ENCODE measurements at regions not wholly inside any gene's neighbourhood (a gene's known extent, or its start where the extent isn't known, plus 50 kb on each side); places are given as distances from the start of the nearest gene placed in this dataset.

DNA sequence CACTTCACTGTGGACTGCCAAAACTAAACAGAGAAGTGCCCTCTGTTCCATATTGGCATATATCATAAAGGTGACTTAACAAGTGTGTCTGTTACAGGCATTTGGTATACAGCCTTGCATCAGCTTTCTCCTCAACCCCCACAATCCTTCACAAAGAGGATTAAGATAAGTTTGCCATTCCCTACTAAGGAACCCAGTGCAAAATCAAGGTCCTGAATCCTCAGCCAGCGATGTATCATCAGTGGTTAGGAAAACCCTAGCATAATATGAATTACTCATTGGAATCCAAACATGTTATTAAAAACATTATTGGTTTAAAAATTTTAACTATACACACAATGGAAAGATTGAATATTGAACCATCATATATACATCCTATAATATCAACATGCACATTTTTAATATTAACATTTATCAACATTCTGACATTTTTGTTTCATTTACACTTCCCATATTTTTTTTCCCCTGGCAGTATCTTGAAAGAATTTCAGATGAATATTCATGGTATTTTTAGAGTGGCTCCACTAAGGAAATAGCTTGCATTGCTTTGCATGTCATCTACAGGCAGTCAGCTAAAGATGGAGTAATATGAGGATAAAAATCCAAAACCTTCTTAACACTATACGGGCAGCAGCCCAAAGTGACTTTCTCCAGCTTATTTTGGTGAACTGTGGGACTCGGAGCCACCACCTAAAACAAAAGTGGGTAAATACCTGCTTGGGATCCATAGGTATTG lies 215.6 kb upstream of the CHRM2 start:
- ATAC-seq: no peak
- no peaks in the 10 kb centered on the region for H3K27me3 Mint-ChIP-seq
- no peaks in the 10 kb centered on the region for H3K4me1 Mint-ChIP-seq (ENCODE audit: low read depth in 2 of 2)
- DNase-seq (ENCODE audit: low spot score): no peak
- H3K4me3 Mint-ChIP-seq: no peak overlapping the region
- H3K36me3 Mint-ChIP-seq: no peaks in the 10 kb centered on the region
- no peak overlapping the region for H3K27ac Mint-ChIP-seq
- peaks cover 33% of the 10 kb centered on the region for H3K9me3 Mint-ChIP-seq

DNA sequence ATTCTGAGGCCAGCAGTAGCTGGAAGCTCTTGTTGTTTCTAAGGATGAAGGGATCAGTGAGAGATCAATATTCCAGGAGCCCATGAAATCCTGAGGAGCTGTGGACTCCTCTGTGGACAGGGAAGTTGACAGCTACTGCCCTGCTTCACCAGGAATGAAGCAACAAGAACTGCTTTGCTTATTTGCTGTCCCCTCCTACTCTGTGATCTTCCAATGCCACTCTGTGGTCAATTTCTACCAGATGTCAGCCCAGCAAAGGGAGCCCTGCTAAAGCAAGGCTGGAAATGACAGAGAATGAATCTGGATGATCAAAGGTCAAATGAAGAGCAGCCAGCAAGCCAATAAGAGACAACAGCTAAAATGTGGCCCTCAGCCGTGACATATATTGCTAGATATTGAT lies 227.5 kb upstream of the CHRM2 start:
- Mint-ChIP-seq H3K27ac (no peak overlapping the region), H3K4me1 (ENCODE audit: low read depth in 2 of 2) (no peaks in the 10 kb centered on the region), H3K9me3 (peaks cover 17% of the 10 kb centered on the region), H3K36me3 (peaks cover 7% of the 10 kb centered on the region), H3K27me3 (no peaks in the 10 kb centered on the region), H3K4me3 (no peak overlapping the region)
- no peak for ATAC-seq
- DNase-seq (ENCODE audit: low spot score): no peak

- Mint-ChIP-seq H3K4me3 (no peak overlapping the region), H3K27ac (no peak overlapping the region), H3K4me1 (ENCODE audit: low read depth in 2 of 2) (no peaks in the 10 kb centered on the region), H3K36me3 (no peaks in the 10 kb centered on the region), H3K9me3 (peaks cover 23% of the 10 kb centered on the region), H3K27me3 (no peaks in the 10 kb centered on the region)
- DNase-seq (ENCODE audit: low spot score) (no peak), ATAC-seq (no peak)
These were observed 230.6 kb upstream of the CHRM2 start for GRCh38 chr7:136637813-136638212.

DNA sequence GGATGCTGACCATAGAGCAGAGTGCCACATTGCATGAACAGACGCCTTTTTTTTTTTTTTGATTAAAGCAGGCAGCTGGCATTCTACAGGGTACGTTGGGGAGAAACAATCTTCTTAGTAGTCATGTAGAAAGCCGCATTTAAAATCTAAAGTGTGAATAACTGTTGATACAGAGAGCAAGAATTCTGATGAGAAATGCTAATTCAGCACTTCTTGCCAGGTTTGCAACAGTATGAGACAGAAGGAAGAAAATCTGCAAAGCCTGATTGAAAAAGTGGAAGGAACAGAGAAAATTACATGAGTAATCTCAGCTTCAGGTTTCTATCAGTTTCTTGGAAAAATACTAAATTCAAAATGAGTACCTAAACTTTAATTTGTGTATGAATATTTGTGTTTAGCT lies 232.7 kb upstream of the CHRM2 start:
- H3K27me3 Mint-ChIP-seq: no peaks in the 10 kb centered on the region
- DNase-seq (ENCODE audit: low spot score) (no peak), ATAC-seq (no peak)
- H3K4me3 Mint-ChIP-seq: no peak overlapping the region
- H3K9me3 Mint-ChIP-seq: peaks cover 24% of the 10 kb centered on the region
- H3K27ac Mint-ChIP-seq: no peak overlapping the region
- H3K4me1 Mint-ChIP-seq (ENCODE audit: low read depth in 2 of 2): no peaks in the 10 kb centered on the region
- peaks cover 2% of the 10 kb centered on the region for H3K36me3 Mint-ChIP-seq

DNA sequence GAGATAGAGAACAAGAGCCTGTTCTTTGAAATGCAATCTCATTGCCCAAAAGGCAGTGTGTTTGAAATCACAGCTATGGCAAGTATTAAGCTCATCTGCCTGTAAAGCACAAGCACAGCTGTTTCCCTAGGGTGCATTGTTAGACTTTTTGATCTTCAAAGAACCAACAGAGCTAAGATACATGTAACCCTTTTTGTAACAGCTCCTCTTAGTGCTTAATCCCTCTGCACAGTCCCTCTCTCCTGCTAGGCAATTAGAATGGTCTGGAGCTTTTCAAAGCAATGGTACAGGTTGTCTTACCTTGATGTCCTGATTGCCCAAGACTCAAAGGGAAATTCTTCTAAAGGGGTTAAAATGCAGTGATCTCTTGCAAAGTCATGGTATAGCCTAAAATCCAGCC lies 249.6 kb upstream of the CHRM2 start:
- H3K36me3 Mint-ChIP-seq: peaks cover 7% of the 10 kb centered on the region
- H3K9me3 Mint-ChIP-seq: peaks cover 5% of the 10 kb centered on the region
- H3K27me3 Mint-ChIP-seq: no peaks in the 10 kb centered on the region
- no peak for ATAC-seq
- DNase-seq (ENCODE audit: low spot score): no peak
- H3K27ac Mint-ChIP-seq: no peak overlapping the region
- H3K4me1 Mint-ChIP-seq (ENCODE audit: low read depth in 2 of 2): no peaks in the 10 kb centered on the region
- no peak overlapping the region for H3K4me3 Mint-ChIP-seq

DNA sequence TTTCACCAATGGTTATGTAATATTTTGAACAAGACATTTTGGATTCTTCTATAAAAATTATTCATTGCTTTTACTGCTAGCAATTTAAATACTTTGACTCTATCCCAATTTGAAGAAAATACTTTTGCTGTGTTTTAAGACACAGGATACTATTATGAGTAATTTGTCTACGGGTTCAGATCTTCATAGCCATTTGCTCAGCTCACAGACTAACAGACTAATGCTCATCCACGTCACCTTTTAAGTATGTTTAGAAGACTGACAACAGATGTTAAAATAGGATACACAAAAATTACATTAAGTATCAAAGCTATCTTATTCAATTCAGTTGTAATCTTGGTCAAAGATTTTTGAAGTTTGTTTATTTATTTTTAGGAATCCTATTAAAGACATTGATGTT lies 251.3 kb upstream of the CHRM2 start:
- Mint-ChIP-seq H3K27me3 (no peaks in the 10 kb centered on the region), H3K4me1 (ENCODE audit: low read depth in 2 of 2) (no peaks in the 10 kb centered on the region), H3K9me3 (peaks cover 13% of the 10 kb centered on the region), H3K4me3 (no peak overlapping the region), H3K36me3 (peaks cover 7% of the 10 kb centered on the region), H3K27ac (no peak overlapping the region)
- no peak for DNase-seq (ENCODE audit: low spot score)
- no peak for ATAC-seq

DNA sequence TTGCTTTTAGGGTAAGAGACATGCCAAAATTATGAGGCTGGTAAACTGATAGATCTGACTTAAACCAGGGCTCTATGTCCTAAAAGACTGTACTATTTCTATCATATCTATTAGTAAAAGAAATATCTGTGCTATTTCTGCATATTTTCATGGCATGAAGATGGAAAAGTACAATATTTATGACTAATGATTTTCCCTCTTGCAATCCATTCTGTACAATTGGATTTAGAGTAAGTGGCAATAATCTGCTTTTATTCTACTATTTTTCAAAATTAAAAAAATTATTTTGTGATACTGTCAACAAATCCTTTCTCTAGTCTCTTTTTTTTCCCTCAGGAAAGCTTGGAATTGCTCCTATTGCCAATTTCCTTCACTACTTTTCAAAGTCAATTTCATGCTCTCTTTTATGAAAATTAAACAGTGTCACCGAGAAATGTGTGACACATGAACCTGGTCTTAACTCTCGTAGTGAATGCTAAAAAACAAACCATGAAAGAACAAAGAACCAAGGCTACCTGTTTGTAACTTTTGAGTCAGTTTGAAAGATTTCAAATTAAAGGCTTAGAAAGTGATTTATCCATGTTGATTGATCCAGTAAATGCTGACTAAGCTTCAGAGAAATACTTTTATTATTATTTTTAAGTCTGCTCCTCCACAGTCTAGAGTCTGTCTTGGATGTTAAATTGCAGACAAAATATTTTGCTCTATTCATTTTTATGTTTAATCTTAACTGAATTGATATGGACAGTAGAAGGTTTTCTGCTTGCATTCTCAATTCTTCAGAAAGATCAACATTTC lies 262.7 kb upstream of the CHRM2 start:
- Mint-ChIP-seq H3K36me3 (no peaks in the 10 kb centered on the region), H3K27me3 (no peaks in the 10 kb centered on the region), H3K4me1 (ENCODE audit: low read depth in 2 of 2) (no peaks in the 10 kb centered on the region), H3K4me3 (no peak overlapping the region), H3K9me3 (peaks cover 19% of the 10 kb centered on the region), H3K27ac (no peak overlapping the region)
- ATAC-seq (no peak), DNase-seq (ENCODE audit: low spot score) (no peak)

DNA sequence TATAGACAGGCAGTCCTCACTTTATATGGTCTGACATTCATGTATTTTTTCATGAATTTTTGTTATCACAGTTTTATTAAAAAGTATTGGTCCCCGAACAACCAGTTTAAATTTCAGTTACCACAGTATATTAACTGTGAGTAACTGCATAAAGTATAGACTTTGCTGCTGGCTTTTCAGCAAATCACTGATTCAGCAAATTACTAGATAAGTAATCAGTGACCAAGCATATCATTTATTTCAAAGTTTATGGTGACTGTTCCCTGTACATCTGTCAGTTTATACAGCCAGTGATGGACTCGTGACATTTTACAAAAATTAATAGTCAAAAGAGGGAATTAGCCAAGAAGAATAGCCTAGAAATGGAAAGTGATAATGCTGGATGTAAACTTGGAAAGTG lies 266.7 kb upstream of the CHRM2 start:
- Mint-ChIP-seq H3K4me1 (ENCODE audit: low read depth in 2 of 2) (no peaks in the 10 kb centered on the region), H3K27me3 (no peaks in the 10 kb centered on the region), H3K4me3 (no peak overlapping the region), H3K36me3 (no peaks in the 10 kb centered on the region), H3K9me3 (peaks cover 23% of the 10 kb centered on the region), H3K27ac (no peak overlapping the region)
- ATAC-seq (no peak), DNase-seq (ENCODE audit: low spot score) (no peak)

- no peaks in the 10 kb centered on the region for H3K4me1 Mint-ChIP-seq (ENCODE audit: low read depth in 2 of 2)
- H3K4me3 Mint-ChIP-seq: no peak overlapping the region
- peaks cover 23% of the 10 kb centered on the region for H3K9me3 Mint-ChIP-seq
- H3K36me3 Mint-ChIP-seq: no peaks in the 10 kb centered on the region
- no peak overlapping the region for H3K27ac Mint-ChIP-seq
- H3K27me3 Mint-ChIP-seq: no peaks in the 10 kb centered on the region
- no peak for DNase-seq (ENCODE audit: low spot score)
- no peak for ATAC-seq
These were observed 268.0 kb upstream of the CHRM2 start for GRCh38 chr7:136600475-136600874.

- ATAC-seq: no peak
- Mint-ChIP-seq H3K36me3 (no peaks in the 10 kb centered on the region), H3K27me3 (no peaks in the 10 kb centered on the region), H3K27ac (no peak overlapping the region), H3K9me3 (peaks cover 11% of the 10 kb centered on the region), H3K4me1 (ENCODE audit: low read depth in 2 of 2) (no peaks in the 10 kb centered on the region), H3K4me3 (no peak overlapping the region)
- no peak for DNase-seq (ENCODE audit: low spot score)
These were observed 273.7 kb upstream of the CHRM2 start for GRCh38 chr7:136594739-136595144.

DNA sequence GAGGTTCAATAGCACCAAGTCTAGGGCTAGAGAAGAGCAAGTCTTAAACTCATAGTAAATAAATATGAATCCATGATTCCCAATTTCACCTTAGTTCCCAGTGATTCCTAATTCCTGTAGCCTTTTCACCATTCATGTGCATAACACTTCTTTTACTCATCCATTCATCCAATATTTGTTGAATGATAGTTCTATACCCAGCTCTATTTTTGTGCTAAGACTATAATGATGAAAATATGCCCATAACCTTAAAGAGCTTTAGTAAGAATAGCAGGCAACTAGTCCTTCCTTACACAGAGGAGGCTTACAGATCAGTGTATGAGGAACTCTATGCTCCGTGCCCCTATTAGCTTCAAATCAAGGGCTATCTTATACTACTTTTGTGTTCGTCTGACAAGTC lies 280.2 kb upstream of the CHRM2 start:
- Mint-ChIP-seq H3K36me3 (no peaks in the 10 kb centered on the region), H3K4me3 (no peak overlapping the region), H3K27me3 (no peaks in the 10 kb centered on the region), H3K4me1 (ENCODE audit: low read depth in 2 of 2) (no peaks in the 10 kb centered on the region), H3K9me3 (peaks cover 7% of the 10 kb centered on the region), H3K27ac (no peak overlapping the region)
- ATAC-seq: no peak
- no peak for DNase-seq (ENCODE audit: low spot score)

GRCh38 chr7:136585954-136586670 lies 282.3 kb upstream of the CHRM2 start:
- no peaks in the 10 kb centered on the region for H3K4me1 Mint-ChIP-seq (ENCODE audit: low read depth in 2 of 2)
- H3K9me3 Mint-ChIP-seq: peaks cover 4% of the 10 kb centered on the region
- no peak overlapping the region for H3K27ac Mint-ChIP-seq
- ATAC-seq (no peak), DNase-seq (ENCODE audit: low spot score) (no peak)
- H3K27me3 Mint-ChIP-seq: no peaks in the 10 kb centered on the region
- H3K36me3 Mint-ChIP-seq: no peaks in the 10 kb centered on the region
- H3K4me3 Mint-ChIP-seq: no peak overlapping the region

DNA sequence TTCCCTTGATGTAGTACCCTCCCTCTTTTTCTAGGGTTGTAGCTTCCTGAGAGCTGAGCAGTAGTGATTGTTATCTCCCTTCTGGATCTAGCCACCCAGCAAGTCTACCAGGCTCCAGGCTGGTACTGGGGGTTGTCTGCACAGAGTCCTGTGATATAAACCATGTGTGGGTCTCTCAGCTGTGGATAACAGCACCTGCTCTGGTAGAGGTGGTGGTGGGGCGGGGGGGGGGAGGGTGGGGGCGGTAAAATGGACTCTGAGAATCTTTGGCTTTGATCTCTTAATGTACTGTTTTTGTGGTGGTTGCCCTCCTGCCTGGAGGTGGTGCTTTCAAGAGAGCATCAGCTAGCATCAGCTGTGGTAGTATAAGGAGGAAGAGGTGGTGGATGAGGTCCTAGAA lies 302.0 kb upstream of the CHRM2 start:
- DNase-seq (ENCODE audit: low spot score) (no peak), ATAC-seq (no peak)
- Mint-ChIP-seq H3K4me3 (no peak overlapping the region), H3K27me3 (no peaks in the 10 kb centered on the region), H3K27ac (no peak overlapping the region), H3K9me3 (peaks cover 27% of the 10 kb centered on the region), H3K36me3 (peaks cover 10% of the 10 kb centered on the region), H3K4me1 (ENCODE audit: low read depth in 2 of 2) (no peaks in the 10 kb centered on the region)

DNA sequence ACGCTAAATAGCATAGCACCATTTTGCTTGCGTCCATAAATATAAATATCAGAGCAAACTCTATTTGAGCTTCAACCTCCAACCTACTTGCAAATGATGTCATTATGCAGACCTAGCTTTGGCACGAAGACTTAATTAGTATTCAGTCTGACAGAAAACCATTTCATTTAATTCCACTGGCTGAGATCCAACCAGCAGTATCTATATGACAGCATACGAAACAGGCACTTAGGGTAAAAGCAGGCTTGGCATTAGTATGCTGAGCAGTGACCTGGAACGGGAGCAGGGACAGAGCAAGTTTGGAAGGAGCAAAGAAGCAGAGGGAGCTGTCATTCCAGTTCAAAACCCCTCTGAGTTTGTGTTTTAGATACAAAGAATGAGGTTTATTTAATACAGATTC lies 312.5 kb upstream of the CHRM2 start:
- Mint-ChIP-seq H3K27me3 (no peaks in the 10 kb centered on the region), H3K4me1 (ENCODE audit: low read depth in 2 of 2) (no peaks in the 10 kb centered on the region), H3K4me3 (no peak overlapping the region), H3K9me3 (peaks cover 16% of the 10 kb centered on the region), H3K36me3 (peaks cover 5% of the 10 kb centered on the region), H3K27ac (no peak overlapping the region)
- no peak for DNase-seq (ENCODE audit: low spot score)
- ATAC-seq: no peak

Data from natural killer cell treated with Interleukin-12 subunit alpha and Interleukin-12 subunit beta and Interleukin-15 and Interleukin-18, amount 100 ng/mL, for 72 hours (primary cell).